ENCODE measurements at regions not wholly inside any gene's neighbourhood (a gene's known extent, or its start where the extent isn't known, plus 50 kb on each side); places are given as distances from the start of the nearest gene placed in this dataset.

- WGBS, 2 donors = 90 to 96% methylated on average over 5 of the region's 5 CpGs
- TF ChIP-seq POLR2A (IDR thresholded peaks at IDR 0.05) (no peak), CTCF (IDR thresholded peaks at IDR 0.05) (no peak)
- no peaks in the 10 kb centered on the region for H3K36me3 ChIP-seq (ENCODE audit: low read depth, missing control alignments)
- no peaks in the 10 kb centered on the region for H3K9me3 ChIP-seq
- H3K27me3 ChIP-seq = no peaks in the 10 kb centered on the region
- intact Hi-C loops (cut with DNase I; ENCODE audit: low total_unique reads) = no loop called here
- no peak overlapping the region for H3K27ac ChIP-seq
- H3K4me3 ChIP-seq = no peak overlapping the region
- H3K4me1 ChIP-seq = no peaks in the 10 kb centered on the region
- no peak for DNase-seq
These were observed 50.5 kb upstream of the PRNP start for GRCh38 chr20:4635781-4636180.

- TF ChIP-seq POLR2A (IDR thresholded peaks at IDR 0.05) = no peak
- TF ChIP-seq CTCF (IDR thresholded peaks at IDR 0.05) = no peak
- WGBS, 2 donors = 71 to 86% methylated on average over 1 of the region's 1 CpG
- no peaks in the 10 kb centered on the region for H3K9me3 ChIP-seq
- intact Hi-C loops (cut with DNase I; ENCODE audit: low total_unique reads) = no loop called here
- H3K36me3 ChIP-seq (ENCODE audit: low read depth, missing control alignments) = no peaks in the 10 kb centered on the region
- no peaks in the 10 kb centered on the region for H3K4me1 ChIP-seq
- no peak overlapping the region for H3K4me3 ChIP-seq
- no peak for DNase-seq
- H3K27ac ChIP-seq = no peak overlapping the region
- no peaks in the 10 kb centered on the region for H3K27me3 ChIP-seq
These were observed 50.9 kb upstream of the PRNP start for GRCh38 chr20:4635342-4635741.

GRCh38 chr20:4633780-4634179, 52.5 kb upstream of the PRNP start:
- no peak for DNase-seq
- 61 to 66% methylated on average over 4 of the region's 4 CpGs for WGBS, 2 donors
- TF ChIP-seq POLR2A (IDR thresholded peaks at IDR 0.05) = no peak
- TF ChIP-seq CTCF (IDR thresholded peaks at IDR 0.05) = no peak
- H3K4me1 ChIP-seq = no peaks in the 10 kb centered on the region
- no peak overlapping the region for H3K27ac ChIP-seq
- intact Hi-C loops (cut with DNase I; ENCODE audit: low total_unique reads) = no loop called here
- no peaks in the 10 kb centered on the region for H3K27me3 ChIP-seq
- no peak overlapping the region for H3K4me3 ChIP-seq
- no peaks in the 10 kb centered on the region for H3K9me3 ChIP-seq
- no peaks in the 10 kb centered on the region for H3K36me3 ChIP-seq (ENCODE audit: low read depth, missing control alignments)

GRCh38 chr20:4633379-4633778, 52.9 kb upstream of the PRNP start:
- Histone ChIP-seq H3K4me1 (no peaks in the 10 kb centered on the region), H3K36me3 (ENCODE audit: low read depth, missing control alignments) (no peaks in the 10 kb centered on the region), H3K4me3 (no peak overlapping the region), H3K9me3 (no peaks in the 10 kb centered on the region), H3K27me3 (no peaks in the 10 kb centered on the region), H3K27ac (no peak overlapping the region)
- intact Hi-C loops (cut with DNase I; ENCODE audit: low total_unique reads) = no loop called here
- DNase-seq = no peak
- TF ChIP-seq CTCF (IDR thresholded peaks at IDR 0.05) (no peak), POLR2A (IDR thresholded peaks at IDR 0.05) (no peak)
- WGBS, 2 donors = 78 to 80% methylated on average over 3 of the region's 3 CpGs

GRCh38 chr20:4632876-4633275, 53.4 kb upstream of the PRNP start:
- no peak for DNase-seq
- no peaks in the 10 kb centered on the region for H3K27me3 ChIP-seq
- intact Hi-C loops (cut with DNase I; ENCODE audit: low total_unique reads) = no loop called here

More at GRCh38 chr20:4632876-4633275, 53.4 kb upstream of the PRNP start:
- Histone ChIP-seq H3K4me1 (no peaks in the 10 kb centered on the region), H3K27ac (no peak overlapping the region), H3K36me3 (ENCODE audit: low read depth, missing control alignments) (no peaks in the 10 kb centered on the region), H3K4me3 (no peak overlapping the region), H3K9me3 (no peaks in the 10 kb centered on the region)
- WGBS, 2 donors = 86 to 89% methylated on average over 4 of the region's 4 CpGs
- TF ChIP-seq CTCF (IDR thresholded peaks at IDR 0.05) (no peak), POLR2A (IDR thresholded peaks at IDR 0.05) (no peak)
